WI38 (cell line): ENCODE measurements at regions not wholly inside any gene's neighbourhood (a gene's known extent, or its start where the extent isn't known, plus 50 kb on each side); places are given as distances from the start of the nearest gene placed in this dataset.

Source experiments
- H3K4me3 ChIP-seq: 2 replicates; pipeline ENCODE4 v1.5.1; 2011; ENCODE audit warnings: low read depth, mild to moderate bottlenecking, control low read depth, low read length
- CTCF ChIP-seq: IDR thresholded peaks from 2 replicates; pipeline ENCODE4 v1.5.1; 2012; ENCODE audit warnings: low read depth, mild to moderate bottlenecking, control low read depth, low read length

DNA sequence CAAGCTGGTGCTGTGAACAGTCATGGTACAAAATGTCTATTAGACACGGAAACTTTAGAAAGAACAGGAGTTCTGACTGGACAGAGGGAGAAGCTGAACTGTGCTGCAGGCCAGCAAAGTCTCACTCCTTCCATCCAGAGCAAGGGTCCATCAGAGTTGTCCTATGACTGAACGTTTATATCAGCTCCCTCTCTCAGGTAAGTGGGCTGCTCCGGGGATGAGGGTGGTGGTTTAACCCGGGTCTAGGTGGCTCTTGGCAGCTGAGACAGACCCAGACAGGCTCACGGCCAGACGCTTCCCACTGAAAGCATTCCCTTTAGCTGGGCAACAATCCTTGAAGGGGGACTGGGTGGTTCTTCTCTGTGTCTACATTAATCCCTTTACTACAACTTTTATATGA lies 385.0 kb upstream of the SMIM31 start:
- no peak overlapping the region for H3K4me3 ChIP-seq
- no peak for TF ChIP-seq CTCF

DNA sequence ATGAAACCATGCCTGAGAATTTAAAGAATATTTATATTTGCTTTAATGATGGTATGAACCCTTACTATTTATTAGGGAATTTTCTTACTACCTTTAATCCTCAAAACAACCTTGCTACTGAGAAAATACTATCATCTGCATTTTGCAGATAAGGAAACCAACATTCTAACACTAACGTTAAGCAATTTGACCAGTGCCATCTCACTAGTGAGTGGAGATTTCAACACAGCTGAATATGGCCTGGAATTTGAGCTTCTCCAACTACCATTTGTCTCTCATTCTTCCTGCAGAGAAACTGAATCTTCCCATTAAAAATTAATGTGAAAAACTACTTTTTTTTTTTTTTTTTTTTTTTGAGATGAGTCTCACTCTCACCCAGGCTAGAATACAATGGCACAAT lies 380.9 kb upstream of the SMIM31 start:
- TF ChIP-seq CTCF = no peak
- no peak overlapping the region for H3K4me3 ChIP-seq

GRCh38 chr4:164377277-164377676 lies 376.7 kb upstream of the SMIM31 start:
- no peak overlapping the region for H3K4me3 ChIP-seq
- TF ChIP-seq CTCF = no peak

- no peak for TF ChIP-seq CTCF
- H3K4me3 ChIP-seq = no peak overlapping the region
Measured at GRCh38 chr4:164378361-164378760, 375.6 kb upstream of the SMIM31 start.

- no peak for TF ChIP-seq CTCF
Measured at GRCh38 chr4:164379694-164380093, 374.2 kb upstream of the SMIM31 start.

DNA sequence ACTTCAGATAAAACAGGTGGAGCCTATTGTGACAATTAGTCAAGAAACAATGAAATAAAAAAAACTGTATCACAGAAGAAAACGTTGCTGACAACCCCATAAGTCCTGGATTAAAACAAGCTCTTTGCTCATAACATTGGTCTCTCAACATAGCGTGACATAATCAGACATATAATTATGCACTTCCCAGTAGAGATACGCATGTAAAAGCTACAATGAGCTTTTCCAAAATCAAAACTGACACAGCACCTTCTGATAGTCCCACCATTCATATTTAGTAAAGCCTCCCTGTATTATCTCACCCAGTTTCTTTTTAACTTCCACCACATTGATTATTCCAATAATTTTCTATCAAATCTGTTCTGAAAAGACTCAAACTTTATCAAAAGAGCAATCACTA lies 372.1 kb upstream of the SMIM31 start:
- H3K4me3 ChIP-seq = no peak overlapping the region
- TF ChIP-seq CTCF = no peak

More at GRCh38 chr4:164379694-164380093, 374.2 kb upstream of the SMIM31 start:
- no peak overlapping the region for H3K4me3 ChIP-seq

DNA sequence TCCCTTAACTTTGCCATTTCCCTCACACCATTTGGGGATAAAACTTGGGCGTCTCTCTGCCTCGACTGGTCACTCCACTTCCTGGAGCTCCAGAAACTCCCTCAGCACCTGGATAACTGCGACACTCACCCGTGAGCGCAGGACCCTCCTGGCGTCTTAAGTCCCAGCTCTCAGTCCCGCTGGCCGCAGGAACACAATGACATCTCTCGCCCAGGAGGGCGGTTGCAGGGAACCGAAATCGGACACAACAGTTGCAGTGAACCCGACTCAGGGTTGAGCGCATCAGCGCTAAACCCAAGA lies 370.9 kb upstream of the SMIM31 start:
- TF ChIP-seq CTCF = no peak
- H3K4me3 ChIP-seq = no peak overlapping the region
